Trophoblast cell (in vitro differentiated cells and primary cell): ENCODE measurements at regions not wholly inside any gene's neighbourhood (a gene's known extent, or its start where the extent isn't known, plus 50 kb on each side); places are given as distances from the start of the nearest gene placed in this dataset.

ENCODE experiments used
- DNase-seq, 2 donors: peaks; one replicate each; pipeline ENCODE4 v3.0.0-alpha.2; 2016
- H2AFZ ChIP-seq: 2 replicates; pipeline ENCODE4 v1.6.1; 2013; ENCODE audit warnings: low read length, moderate library complexity, mild to moderate bottlenecking; ENCODE audit not compliant: insufficient read depth, poor library complexity
- H2AK5ac ChIP-seq: 2 replicates; pipeline ENCODE4 v1.6.1; 2013; ENCODE audit warnings: mild to moderate bottlenecking, low read length
- H2BK120ac ChIP-seq: 2 replicates; pipeline ENCODE4 v1.6.1; 2013; ENCODE audit warnings: low read length, mild to moderate bottlenecking, moderate library complexity; ENCODE audit not compliant: insufficient read depth, poor library complexity
- H2BK12ac ChIP-seq: 2 replicates; pipeline ENCODE4 v1.6.1; 2013; ENCODE audit warnings: mild to moderate bottlenecking, low read length, moderate library complexity
- H2BK5ac ChIP-seq: 2 replicates; pipeline ENCODE4 v1.6.1; 2013; ENCODE audit warnings: low read length, low read depth, moderate library complexity, mild to moderate bottlenecking; ENCODE audit not compliant: poor library complexity
- H3K14ac ChIP-seq: 2 replicates; pipeline ENCODE4 v1.6.1; 2013; ENCODE audit warnings: mild to moderate bottlenecking, low read length
- H3K18ac ChIP-seq: 2 replicates; pipeline ENCODE4 v1.6.1; 2013; ENCODE audit warnings: mild to moderate bottlenecking, low read length
- H3K23ac ChIP-seq: 2 replicates; pipeline ENCODE4 v1.6.1; 2013; ENCODE audit warnings: low read length
- H3K27ac ChIP-seq: 2 replicates; pipeline ENCODE4 v1.5.1; 2013; ENCODE audit warnings: low read depth, mild to moderate bottlenecking, inconsistent platforms, low read length, moderate library complexity
- H3K27me3 ChIP-seq: 2 replicates; pipeline ENCODE4 v1.6.1; 2013; ENCODE audit warnings: inconsistent platforms, mild to moderate bottlenecking, low read length, moderate library complexity; ENCODE audit not compliant: insufficient read depth
- H3K36me3 ChIP-seq, 2 experiments: 1 replicate in 1 of 2; 2 replicates in 1 of 2; pipeline ENCODE4 v1.6.1; 2013; ENCODE audit warnings: low read length in 2 of 2, mild to moderate bottlenecking in 2 of 2, moderate library complexity in 1 of 2; ENCODE audit not compliant: insufficient read depth in 2 of 2, control insufficient read depth in 1 of 2
- H3K4ac ChIP-seq: 2 replicates; pipeline ENCODE4 v1.6.1; 2013; ENCODE audit warnings: low read depth, mild to moderate bottlenecking, low read length, moderate library complexity
- H3K4me1 ChIP-seq, 2 experiments: 1 replicate in 1 of 2; 2 replicates in 1 of 2; pipeline ENCODE4 v1.6.1; 2013; ENCODE audit warnings: low read length in 2 of 2, mild to moderate bottlenecking in 2 of 2, moderate library complexity in 1 of 2; ENCODE audit not compliant: insufficient read depth in 2 of 2, control insufficient read depth in 1 of 2
- H3K4me2 ChIP-seq: 2 replicates; pipeline ENCODE4 v1.6.1; 2013; ENCODE audit warnings: inconsistent platforms, mild to moderate bottlenecking, low read length, moderate library complexity
- H3K4me3 ChIP-seq: 2 replicates; pipeline ENCODE4 v1.5.1; 2013; ENCODE audit warnings: mild to moderate bottlenecking, low read depth, low read length, inconsistent platforms
- H3K79me1 ChIP-seq: one replicate; pipeline ENCODE4 v1.6.1; 2013; ENCODE audit warnings: low read length
- H3K79me2 ChIP-seq: 2 replicates; pipeline ENCODE4 v1.6.1; 2013; ENCODE audit warnings: low read length, mild to moderate bottlenecking; ENCODE audit not compliant: control insufficient read depth, insufficient read depth, poor library complexity
- H3K9ac ChIP-seq: 2 replicates; pipeline ENCODE4 v1.6.1; 2013; ENCODE audit warnings: mild to moderate bottlenecking, low read length
- H3K9me3 ChIP-seq: 2 replicates; pipeline ENCODE4 v1.6.1; 2013; ENCODE audit warnings: low read depth, mild to moderate bottlenecking, control low read depth, inconsistent platforms, low read length; ENCODE audit not compliant: insufficient read depth
- H4K12ac ChIP-seq: 2 replicates; pipeline ENCODE4 v1.6.1; 2013; ENCODE audit warnings: low read depth, mild to moderate bottlenecking, low read length, moderate library complexity
- H4K8ac ChIP-seq: 2 replicates; pipeline ENCODE4 v1.6.1; 2013; ENCODE audit warnings: low read depth, mild to moderate bottlenecking, low read length, moderate library complexity
- H4K91ac ChIP-seq: one replicate; pipeline ENCODE4 v1.6.1; 2013; ENCODE audit warnings: low read depth, mild to moderate bottlenecking, low read length, moderate library complexity
- WGBS: extraction: QIAGEN DNeasy Blood & Tissue Kit; methylation state at CpG from one replicate; pipeline ENCODE4 v1.1.7; 2013; ENCODE audit warnings: missing lambda C conversion rate; ENCODE audit not compliant: insufficient read length, insufficient coverage; ENCODE audit errors: extremely low coverage; 5-methylcytosine and 5-hydroxymethylcytosine counted together

DNA sequence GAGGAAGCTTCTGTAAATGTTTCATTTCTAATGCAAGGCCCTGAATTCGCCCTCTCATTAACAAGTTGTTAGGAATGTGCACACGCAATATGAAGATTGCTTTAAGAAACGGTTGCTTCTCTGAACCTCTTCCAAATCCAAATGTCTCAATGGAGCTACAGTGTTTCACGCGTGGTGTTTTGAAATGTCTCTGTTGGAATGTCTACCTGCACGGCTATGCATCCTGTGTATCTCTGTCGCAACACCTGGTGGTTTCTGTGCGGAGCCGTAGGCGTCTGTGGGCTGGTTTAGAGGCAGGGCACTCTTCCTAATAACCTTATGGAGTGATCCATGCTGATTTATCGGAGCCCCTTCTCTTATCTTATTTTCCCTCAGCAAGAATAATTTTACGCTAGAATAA is 1584.2 kb upstream of the SLC10A2 start:
- H3K14ac ChIP-seq = no peak overlapping the region
- H2AK5ac ChIP-seq = no peak overlapping the region

DNA sequence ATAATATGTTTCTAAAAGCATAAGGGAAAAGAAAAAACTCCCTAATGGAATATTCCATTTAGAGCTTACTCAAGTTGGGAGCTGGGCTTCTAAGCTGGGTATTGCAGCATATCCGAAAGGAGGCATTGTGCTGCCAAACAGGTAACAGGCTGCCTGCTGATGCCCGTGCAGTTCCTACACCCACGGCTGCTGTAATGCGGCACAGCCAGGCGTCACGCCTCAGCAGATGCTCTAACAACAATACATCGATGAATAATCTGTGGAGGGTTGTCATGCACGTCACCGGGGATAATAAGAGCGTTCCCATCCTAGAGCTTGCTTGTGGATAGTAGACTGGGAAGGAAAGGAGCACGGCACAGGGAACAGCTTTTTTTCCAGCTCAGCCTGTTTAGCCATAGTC is 1582.1 kb upstream of the SLC10A2 start:
- Histone ChIP-seq H2AFZ (no peak overlapping the region), H3K27me3 (no peaks in the 10 kb centered on the region), H3K36me3 (no peaks in the 10 kb centered on the region), H3K79me1 (no peaks in the 10 kb centered on the region), H3K4me2 (no peak overlapping the region), H3K9ac (no peak overlapping the region), H4K12ac (no peak overlapping the region), H2AK5ac (no peak overlapping the region), H3K18ac (no peak overlapping the region), H2BK120ac (no peak overlapping the region), H3K4ac (no peak overlapping the region), H3K4me1 (no peaks in the 10 kb centered on the region), H4K91ac (no peak overlapping the region), H3K4me3 (peak overlapping the region; percentile 7), H2BK12ac (no peak overlapping the region), H3K23ac (no peak overlapping the region), H3K79me2 (no peaks in the 10 kb centered on the region), H4K8ac (no peak overlapping the region), H2BK5ac (no peak overlapping the region), H3K27ac (no peak overlapping the region), H3K14ac (no peak overlapping the region), H3K9me3 (no peaks in the 10 kb centered on the region)
- DNase-seq = no peak
- no CpG with 5 or more reads among the region's 11 CpGs for WGBS

More for the DNA sequence above, 1584.2 kb upstream of the SLC10A2 start:
- no peak overlapping the region for H4K91ac ChIP-seq
- H2BK12ac ChIP-seq = no peak overlapping the region
- H3K4ac ChIP-seq = no peak overlapping the region
- H3K36me3 ChIP-seq = no peaks in the 10 kb centered on the region
- no peaks in the 10 kb centered on the region for H3K79me1 ChIP-seq
- H3K4me1 ChIP-seq = no peaks in the 10 kb centered on the region
- H3K23ac ChIP-seq = no peak overlapping the region
- no peak overlapping the region for H2BK5ac ChIP-seq
- DNase-seq = peak; percentile 63 to 64
- H3K4me3 ChIP-seq = no peak overlapping the region
- no peak overlapping the region for H3K27ac ChIP-seq
- H3K27me3 ChIP-seq = no peaks in the 10 kb centered on the region
- WGBS = no CpG with 5 or more reads among the region's 12 CpGs
- H4K8ac ChIP-seq = no peak overlapping the region
- no peak overlapping the region for H4K12ac ChIP-seq
- no peaks in the 10 kb centered on the region for H3K79me2 ChIP-seq
- H3K4me2 ChIP-seq = no peak overlapping the region
- no peak overlapping the region for H2BK120ac ChIP-seq
- H3K9ac ChIP-seq = no peak overlapping the region
- H3K18ac ChIP-seq = no peak overlapping the region
- no peak overlapping the region for H2AFZ ChIP-seq
- peaks cover 2% of the 10 kb centered on the region for H3K9me3 ChIP-seq

DNA sequence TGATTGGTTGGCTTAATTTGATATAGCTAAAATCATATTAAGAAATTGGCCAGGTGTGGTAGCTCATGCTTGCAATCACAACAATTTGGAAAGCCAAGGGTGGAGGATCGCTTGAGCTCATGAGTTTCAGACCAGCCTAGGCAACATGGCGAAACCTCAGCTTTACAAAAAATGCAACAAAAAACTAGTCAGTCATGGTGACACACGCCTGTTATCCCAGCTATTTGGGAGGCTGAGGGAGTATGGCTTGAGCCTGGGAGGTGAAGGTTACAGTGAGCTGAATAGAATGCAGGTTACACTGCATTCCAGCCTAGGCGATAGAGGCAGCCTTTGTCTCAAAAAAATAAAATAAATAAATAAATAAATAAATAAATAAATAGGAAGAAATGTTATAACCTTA is 1579.6 kb upstream of the SLC10A2 start:
- Histone ChIP-seq H3K4me1 (no peaks in the 10 kb centered on the region), H3K79me2 (no peaks in the 10 kb centered on the region), H3K27me3 (no peaks in the 10 kb centered on the region), H2BK120ac (no peak overlapping the region), H3K23ac (no peak overlapping the region), H4K12ac (no peak overlapping the region), H2AFZ (no peak overlapping the region), H3K27ac (no peak overlapping the region), H3K4me3 (no peak overlapping the region), H3K4ac (no peak overlapping the region), H3K36me3 (no peaks in the 10 kb centered on the region), H3K9me3 (no peaks in the 10 kb centered on the region), H4K91ac (no peak overlapping the region), H2BK12ac (no peak overlapping the region), H2AK5ac (no peak overlapping the region), H2BK5ac (no peak overlapping the region), H3K9ac (no peak overlapping the region), H3K18ac (no peak overlapping the region), H3K4me2 (no peak overlapping the region), H3K79me1 (no peaks in the 10 kb centered on the region), H4K8ac (no peak overlapping the region), H3K14ac (no peak overlapping the region)
- WGBS = no CpG with 5 or more reads among the region's 4 CpGs
- peak; percentile 72 to 88 for DNase-seq

GRCh38 chr13:104641309-104641708 is 1575.1 kb upstream of the SLC10A2 start:
- no peak overlapping the region for H3K9ac ChIP-seq
- H2BK12ac ChIP-seq = no peak overlapping the region
- no peak overlapping the region for H3K14ac ChIP-seq
- no peaks in the 10 kb centered on the region for H3K36me3 ChIP-seq
- H3K4me2 ChIP-seq = no peak overlapping the region
- no peak overlapping the region for H3K18ac ChIP-seq
- H4K8ac ChIP-seq = no peak overlapping the region
- peak; percentile 57 to 90 for DNase-seq
- H4K12ac ChIP-seq = no peak overlapping the region
- no peak overlapping the region for H2BK120ac ChIP-seq
- H3K4me3 ChIP-seq = no peak overlapping the region
- H2AFZ ChIP-seq = no peak overlapping the region
- no peak overlapping the region for H2BK5ac ChIP-seq
- no CpG with 5 or more reads among the region's 5 CpGs for WGBS
- H3K9me3 ChIP-seq = no peaks in the 10 kb centered on the region
- H3K79me2 ChIP-seq = no peaks in the 10 kb centered on the region
- H3K4ac ChIP-seq = no peak overlapping the region
- no peaks in the 10 kb centered on the region for H3K79me1 ChIP-seq
- no peak overlapping the region for H2AK5ac ChIP-seq
- no peaks in the 10 kb centered on the region for H3K4me1 ChIP-seq
- no peak overlapping the region for H3K27ac ChIP-seq
- H3K23ac ChIP-seq = no peak overlapping the region
- no peaks in the 10 kb centered on the region for H3K27me3 ChIP-seq
- H4K91ac ChIP-seq = no peak overlapping the region
